ENCODE measurements at regions not wholly inside any gene's neighbourhood (a gene's known extent, or its start where the extent isn't known, plus 50 kb on each side); places are given as distances from the start of the nearest gene placed in this dataset.

GRCh38 chr4:153138736-153139135, 65.5 kb upstream of the TRIM2 start:
- Histone ChIP-seq H3K9me2 (ENCODE audit: insufficient read depth) (no peaks in the 10 kb centered on the region), H3K9me3 (ENCODE audit: insufficient read depth, low read depth) (no peaks in the 10 kb centered on the region), H3F3A (ENCODE audit: insufficient read depth, low read depth) (peaks cover 7% of the 10 kb centered on the region), H3K27me3 (ENCODE audit: insufficient read depth, low read depth) (no peaks in the 10 kb centered on the region), H3K4me1 (replicated peaks; ENCODE audit: insufficient read depth) (peaks cover 11% of the 10 kb centered on the region), H3K4me3 (no peak overlapping the region), H3K36me3 (ENCODE audit: low read depth) (no peaks in the 10 kb centered on the region), H4K20me1 (ENCODE audit: insufficient read depth) (no peaks in the 10 kb centered on the region), H3K27ac (no peak overlapping the region), H3K79me2 (ENCODE audit: low read depth) (no peaks in the 10 kb centered on the region), H3K4me2 (no peak overlapping the region), H2AFZ (no peak overlapping the region)
- POLR2A ChIA-PET (ENCODE audit: unreplicated experiment): no interaction called here
- CTCF ChIA-PET: no interaction called here
- DNase-seq: no peak
- intact Hi-C loops (cut with micrococcal nuclease; ENCODE audit: unreplicated experiment): no loop called here
- BruUV-seq (replicated peaks): no TSS peak
- TF ChIP-seq EZH2 (IDR thresholded peaks at IDR 0.05; ENCODE audit: low read depth): no peak
- no peak for TF ChIP-seq CTCF (conservative IDR thresholded peaks at IDR 0.05)

DNA sequence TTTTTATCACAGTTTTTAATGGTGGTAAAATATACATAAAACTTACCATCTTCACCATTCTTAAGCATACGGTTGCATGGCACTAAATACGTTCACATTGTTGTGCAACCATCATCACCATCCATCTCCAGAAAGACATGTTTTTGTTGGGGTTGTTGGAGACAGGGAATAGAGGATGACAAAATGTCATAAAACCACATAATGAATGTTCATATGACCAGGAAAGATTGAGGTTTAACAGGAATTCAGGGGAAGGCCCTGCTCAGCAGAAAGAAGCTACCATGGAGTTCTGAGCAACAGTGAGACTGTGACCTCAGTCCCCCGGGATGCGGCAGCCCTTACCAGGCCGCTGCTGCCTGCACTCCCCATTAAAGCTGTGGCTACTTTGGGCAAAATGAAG, 63.9 kb upstream of the TRIM2 start:
- Histone ChIP-seq H3K9me2 (ENCODE audit: insufficient read depth) (no peaks in the 10 kb centered on the region), H3K27me3 (ENCODE audit: insufficient read depth, low read depth) (no peaks in the 10 kb centered on the region), H3K4me3 (no peak overlapping the region), H2AFZ (no peak overlapping the region), H3K79me2 (ENCODE audit: low read depth) (no peaks in the 10 kb centered on the region), H3K9me3 (ENCODE audit: insufficient read depth, low read depth) (no peaks in the 10 kb centered on the region), H3F3A (ENCODE audit: insufficient read depth, low read depth) (peaks cover 19% of the 10 kb centered on the region), H3K4me1 (replicated peaks; ENCODE audit: insufficient read depth) (peaks cover 23% of the 10 kb centered on the region), H3K4me2 (no peak overlapping the region), H4K20me1 (ENCODE audit: insufficient read depth) (no peaks in the 10 kb centered on the region), H3K36me3 (ENCODE audit: low read depth) (no peaks in the 10 kb centered on the region), H3K27ac (no peak overlapping the region)
- intact Hi-C loops (cut with micrococcal nuclease; ENCODE audit: unreplicated experiment): loop anchor here (5.0 kb wide), 2 partner anchors 67 to 502 kb away; no protein-coding TSS in a partner anchor
- DNase-seq: no peak
- CTCF ChIA-PET: no interaction called here
- BruUV-seq (replicated peaks): no TSS peak
- POLR2A ChIA-PET (ENCODE audit: unreplicated experiment): interaction anchor here (0.6 kb wide), 1 partner anchor 110 kb away, joined by 3 read pairs; no protein-coding TSS in a partner anchor
- TF ChIP-seq EZH2 (IDR thresholded peaks at IDR 0.05; ENCODE audit: low read depth): no peak
- TF ChIP-seq CTCF (conservative IDR thresholded peaks at IDR 0.05): no peak

- H4K20me1 ChIP-seq (ENCODE audit: insufficient read depth): no peaks in the 10 kb centered on the region
- TF ChIP-seq CTCF (conservative IDR thresholded peaks at IDR 0.05) (no peak), EZH2 (IDR thresholded peaks at IDR 0.05; ENCODE audit: low read depth) (no peak)
- no peaks in the 10 kb centered on the region for H3K27me3 ChIP-seq (ENCODE audit: insufficient read depth, low read depth)
- H2AFZ ChIP-seq: no peak overlapping the region
- H3K4me2 ChIP-seq: no peak overlapping the region
- no peaks in the 10 kb centered on the region for H3K9me2 ChIP-seq (ENCODE audit: insufficient read depth)
- H3F3A ChIP-seq (ENCODE audit: insufficient read depth, low read depth): peaks cover 19% of the 10 kb centered on the region
- H3K4me1 ChIP-seq (replicated peaks; ENCODE audit: insufficient read depth): peaks cover 30% of the 10 kb centered on the region
- DNase-seq: no peak
- H3K9me3 ChIP-seq (ENCODE audit: insufficient read depth, low read depth): no peaks in the 10 kb centered on the region
- intact Hi-C loops (cut with micrococcal nuclease; ENCODE audit: unreplicated experiment): loop anchor here (5.0 kb wide), 2 partner anchors 66 to 501 kb away; no protein-coding TSS in a partner anchor
- no TSS peak for BruUV-seq (replicated peaks)
- no peak overlapping the region for H3K27ac ChIP-seq
- H3K79me2 ChIP-seq (ENCODE audit: low read depth): no peaks in the 10 kb centered on the region
- ChIA-PET CTCF (no interaction called here), POLR2A (ENCODE audit: unreplicated experiment) (no interaction called here)
- H3K4me3 ChIP-seq: no peak overlapping the region
- H3K36me3 ChIP-seq (ENCODE audit: low read depth): no peaks in the 10 kb centered on the region
These were observed 63.0 kb upstream of the TRIM2 start for GRCh38 chr4:153141238-153141637.

Data from PC-9 (cell line).